ENCODE measurements at regions not wholly inside any gene's neighbourhood (a gene's known extent, or its start where the extent isn't known, plus 50 kb on each side); places are given as distances from the start of the nearest gene placed in this dataset.

GRCh38 chr2:226477221-226478108, 322.2 kb downstream of the IRS1 start:
- no peak for DNase-seq (ENCODE audit: low spot score)
- in situ Hi-C loops (cut with MboI; ENCODE audit: low pct_unique_long_range_greater_than_20kb, low sequenced_read_pairs, unreplicated experiment), result no loop called here
- TF ChIP-seq CTCF (IDR thresholded peaks at IDR 0.05; ENCODE audit: extremely low read depth, insufficient read depth, missing control alignments), result no peak

- no peak for TF ChIP-seq CTCF (IDR thresholded peaks at IDR 0.05; ENCODE audit: extremely low read depth, insufficient read depth, missing control alignments)
Measured at GRCh38 chr2:226475650-226476049, 324.0 kb downstream of the IRS1 start.

GRCh38 chr2:226474131-226474530, 325.5 kb downstream of the IRS1 start:
- no peak for TF ChIP-seq CTCF (IDR thresholded peaks at IDR 0.05; ENCODE audit: extremely low read depth, insufficient read depth, missing control alignments)
- DNase-seq (ENCODE audit: low spot score), result no peak
- in situ Hi-C loops (cut with MboI; ENCODE audit: low pct_unique_long_range_greater_than_20kb, low sequenced_read_pairs, unreplicated experiment), result no loop called here

More at GRCh38 chr2:226475650-226476049, 324.0 kb downstream of the IRS1 start:
- in situ Hi-C loops (cut with MboI; ENCODE audit: low pct_unique_long_range_greater_than_20kb, low sequenced_read_pairs, unreplicated experiment), result no loop called here
- DNase-seq (ENCODE audit: low spot score), result no peak

- in situ Hi-C loops (cut with MboI; ENCODE audit: low pct_unique_long_range_greater_than_20kb, low sequenced_read_pairs, unreplicated experiment), result no loop called here
- TF ChIP-seq CTCF (IDR thresholded peaks at IDR 0.05; ENCODE audit: extremely low read depth, insufficient read depth, missing control alignments), result no peak
- DNase-seq (ENCODE audit: low spot score), result no peak
Measured at GRCh38 chr2:226471987-226472470, 327.6 kb downstream of the IRS1 start.

- in situ Hi-C loops (cut with MboI; ENCODE audit: low pct_unique_long_range_greater_than_20kb, low sequenced_read_pairs, unreplicated experiment), result no loop called here
- no peak for TF ChIP-seq CTCF (IDR thresholded peaks at IDR 0.05; ENCODE audit: extremely low read depth, insufficient read depth, missing control alignments)
- DNase-seq (ENCODE audit: low spot score), result no peak
Measured at GRCh38 chr2:226467633-226468032, 332.0 kb downstream of the IRS1 start.

- in situ Hi-C loops (cut with MboI; ENCODE audit: low pct_unique_long_range_greater_than_20kb, low sequenced_read_pairs, unreplicated experiment), result no loop called here
- TF ChIP-seq CTCF (IDR thresholded peaks at IDR 0.05; ENCODE audit: extremely low read depth, insufficient read depth, missing control alignments), result no peak
- no peak for DNase-seq (ENCODE audit: low spot score)
Measured at GRCh38 chr2:226467221-226467620, 332.4 kb downstream of the IRS1 start.
